ENCODE measurements at regions not wholly inside any gene's neighbourhood (a gene's known extent, or its start where the extent isn't known, plus 50 kb on each side); places are given as distances from the start of the nearest gene placed in this dataset.

DNA sequence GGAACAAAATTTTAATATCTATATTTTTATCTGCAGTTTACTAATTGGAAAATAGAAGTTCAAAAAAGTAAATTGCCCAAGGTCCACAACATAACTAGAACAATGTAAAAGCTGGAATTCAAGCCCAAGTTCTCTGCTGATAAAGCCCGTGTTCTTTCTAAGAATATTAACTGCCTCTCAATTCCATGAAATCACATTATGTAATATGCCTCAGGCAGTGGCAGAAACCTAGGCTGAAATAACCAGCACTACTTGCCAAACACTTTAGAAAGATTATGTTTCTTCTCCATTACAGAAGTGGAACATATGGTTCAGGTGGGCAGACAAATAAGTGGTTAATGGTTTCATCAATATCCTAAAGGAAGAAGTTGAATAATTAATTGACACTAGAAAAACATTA is 56.7 kb upstream of the ADGRL3 start:
- no peaks in the 10 kb centered on the region for H3K9me3 ChIP-seq
- H3K36me3 ChIP-seq: no peaks in the 10 kb centered on the region
- H3K27me3 ChIP-seq: no peaks in the 10 kb centered on the region
- DNase-seq: no peak
- no peak overlapping the region for H3K4me3 ChIP-seq
- TF ChIP-seq, protein P1, sequence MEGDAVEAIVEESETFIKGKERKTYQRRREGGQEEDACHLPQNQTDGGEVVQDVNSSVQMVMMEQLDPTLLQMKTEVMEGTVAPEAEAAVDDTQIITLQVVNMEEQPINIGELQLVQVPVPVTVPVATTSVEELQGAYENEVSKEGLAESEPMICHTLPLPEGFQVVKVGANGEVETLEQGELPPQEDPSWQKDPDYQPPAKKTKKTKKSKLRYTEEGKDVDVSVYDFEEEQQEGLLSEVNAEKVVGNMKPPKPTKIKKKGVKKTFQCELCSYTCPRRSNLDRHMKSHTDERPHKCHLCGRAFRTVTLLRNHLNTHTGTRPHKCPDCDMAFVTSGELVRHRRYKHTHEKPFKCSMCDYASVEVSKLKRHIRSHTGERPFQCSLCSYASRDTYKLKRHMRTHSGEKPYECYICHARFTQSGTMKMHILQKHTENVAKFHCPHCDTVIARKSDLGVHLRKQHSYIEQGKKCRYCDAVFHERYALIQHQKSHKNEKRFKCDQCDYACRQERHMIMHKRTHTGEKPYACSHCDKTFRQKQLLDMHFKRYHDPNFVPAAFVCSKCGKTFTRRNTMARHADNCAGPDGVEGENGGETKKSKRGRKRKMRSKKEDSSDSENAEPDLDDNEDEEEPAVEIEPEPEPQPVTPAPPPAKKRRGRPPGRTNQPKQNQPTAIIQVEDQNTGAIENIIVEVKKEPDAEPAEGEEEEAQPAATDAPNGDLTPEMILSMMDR (IDR thresholded peaks at IDR 0.05): no peak
- no peaks in the 10 kb centered on the region for H3K4me1 ChIP-seq
- no peak overlapping the region for H3K27ac ChIP-seq

DNA sequence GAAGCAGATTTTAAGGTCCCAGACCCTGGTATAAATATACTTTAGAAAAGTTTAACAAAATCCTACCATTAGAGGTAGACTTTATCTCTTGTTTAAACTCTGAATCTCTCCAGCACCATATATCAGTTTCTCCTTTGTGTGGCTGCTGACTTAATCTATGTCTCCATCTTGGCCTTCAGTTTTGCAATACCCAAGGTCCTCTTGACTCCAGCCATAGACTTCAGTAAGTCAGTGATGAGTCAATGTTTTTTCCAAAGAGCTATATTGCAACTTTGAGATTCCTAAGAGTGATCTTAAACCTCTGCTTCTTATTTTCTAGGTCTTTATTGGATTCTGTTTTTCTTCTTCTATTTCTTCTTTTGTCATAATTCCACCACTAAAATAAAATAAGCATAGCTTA is 50.8 kb upstream of the ADGRL3 start:
- no peak overlapping the region for H3K4me3 ChIP-seq
- H3K36me3 ChIP-seq: no peaks in the 10 kb centered on the region
- no peaks in the 10 kb centered on the region for H3K4me1 ChIP-seq
- H3K9me3 ChIP-seq: no peaks in the 10 kb centered on the region
- no peaks in the 10 kb centered on the region for H3K27me3 ChIP-seq
- H3K27ac ChIP-seq: no peak overlapping the region
- TF ChIP-seq, protein P1 (IDR thresholded peaks at IDR 0.05): no peak
- TF ChIP-seq POLR2A (IDR thresholded peaks at IDR 0.05): no peak
- DNase-seq: no peak

Small RNA genes in the stretch of these regions (small RNA-seq; reads per million reads assigned to genes)
- 0 reads per million in 2 donors for gene MIR548AG1
- gene RF00019: 0 reads per million in 2 donors
- gene RNU6-1325P: 0 reads per million in 2 donors

Measured in Peyer's patch (tissue), 4 donors.